Stomach smooth muscle (tissue), 2 donors: ENCODE measurements at regions not wholly inside any gene's neighbourhood (a gene's known extent, or its start where the extent isn't known, plus 50 kb on each side); places are given as distances from the start of the nearest gene placed in this dataset.

Experiments
- H3K27ac ChIP-seq: one replicate; pipeline ENCODE4 v1.7.0; 2013; ENCODE audit warnings: mild to moderate bottlenecking, low read length, inconsistent platforms
- H3K27me3 ChIP-seq, 2 donors: one replicate each; pipeline ENCODE4 v1.7.0; 2013; ENCODE audit warnings: low read length in 2 of 2; ENCODE audit not compliant: insufficient read depth in 2 of 2, control insufficient read depth in 1 of 2
- H3K36me3 ChIP-seq, 2 donors: one replicate each; pipeline ENCODE4 v1.7.0; 2013; ENCODE audit warnings: low read length in 2 of 2; ENCODE audit not compliant: control insufficient read depth in 2 of 2, insufficient read depth in 2 of 2
- H3K4me1 ChIP-seq: one replicate; pipeline ENCODE4 v1.7.0; 2013; ENCODE audit warnings: low read length; ENCODE audit not compliant: control insufficient read depth, insufficient read depth
- H3K4me3 ChIP-seq, 2 donors: one replicate each; pipeline ENCODE4 v1.7.0; 2013; ENCODE audit warnings: low read length in 2 of 2
- H3K9ac ChIP-seq, 2 donors: one replicate each; pipeline ENCODE4 v1.7.0; 2013; ENCODE audit warnings: low read length in 2 of 2, mild to moderate bottlenecking in 1 of 2
- H3K9me3 ChIP-seq, 2 donors: one replicate each; pipeline ENCODE4 v1.7.0; 2013; ENCODE audit warnings: low read length in 2 of 2; ENCODE audit not compliant: control insufficient read depth in 2 of 2
- donor health status: healthy.
- donor health status: Pancreatic carcinoma.

- Histone ChIP-seq H3K27ac (no peak overlapping the region), H3K4me1 (no peaks in the 10 kb centered on the region), H3K9me3 (peaks cover 0 to 3% of the 10 kb centered on the region in 2 donors), H3K36me3 (no peaks in the 10 kb centered on the region), H3K9ac (no peak overlapping the region), H3K4me3 (no peak overlapping the region), H3K27me3 (no peaks in the 10 kb centered on the region)
These were observed 343.8 kb upstream of the CLNK start for GRCh38 chr4:11028334-11028733.

- Histone ChIP-seq H3K9me3 (no peaks in the 10 kb centered on the region), H3K27ac (no peak overlapping the region), H3K4me3 (no peak overlapping the region), H3K27me3 (no peaks in the 10 kb centered on the region), H3K36me3 (no peaks in the 10 kb centered on the region), H3K9ac (no peak overlapping the region), H3K4me1 (no peaks in the 10 kb centered on the region)
These were observed 336.8 kb upstream of the CLNK start for GRCh38 chr4:11021333-11021732.

- no peaks in the 10 kb centered on the region for H3K4me1 ChIP-seq
- no peaks in the 10 kb centered on the region for H3K9me3 ChIP-seq
- H3K27me3 ChIP-seq = no peaks in the 10 kb centered on the region
- H3K36me3 ChIP-seq = no peaks in the 10 kb centered on the region
- no peak overlapping the region for H3K27ac ChIP-seq
- H3K9ac ChIP-seq = no peak overlapping the region
- no peak overlapping the region for H3K4me3 ChIP-seq
These were observed 335.1 kb upstream of the CLNK start for GRCh38 chr4:11019451-11020240.

- H3K36me3 ChIP-seq = no peaks in the 10 kb centered on the region
- no peak overlapping the region for H3K27ac ChIP-seq
- H3K9ac ChIP-seq = no peak overlapping the region
- H3K4me3 ChIP-seq = no peak overlapping the region
- no peaks in the 10 kb centered on the region for H3K4me1 ChIP-seq
- H3K27me3 ChIP-seq = no peaks in the 10 kb centered on the region
- H3K9me3 ChIP-seq = peaks cover 0 to 3% of the 10 kb centered on the region in 2 donors
These were observed 329.6 kb upstream of the CLNK start for GRCh38 chr4:11014199-11014598.

- H3K27me3 ChIP-seq = no peaks in the 10 kb centered on the region
- peaks cover 3 to 5% of the 10 kb centered on the region in 2 donors for H3K9me3 ChIP-seq
- no peak overlapping the region for H3K27ac ChIP-seq
- H3K9ac ChIP-seq = no peak overlapping the region
- no peaks in the 10 kb centered on the region for H3K4me1 ChIP-seq
- no peak overlapping the region for H3K4me3 ChIP-seq
- H3K36me3 ChIP-seq = no peaks in the 10 kb centered on the region
These were observed 328.6 kb upstream of the CLNK start for GRCh38 chr4:11013094-11013664.

- H3K9me3 ChIP-seq = peaks cover 3 to 5% of the 10 kb centered on the region in 2 donors
- no peaks in the 10 kb centered on the region for H3K4me1 ChIP-seq
- no peaks in the 10 kb centered on the region for H3K36me3 ChIP-seq
- H3K4me3 ChIP-seq = no peak overlapping the region
- no peaks in the 10 kb centered on the region for H3K27me3 ChIP-seq
- H3K27ac ChIP-seq = no peak overlapping the region
- H3K9ac ChIP-seq = no peak overlapping the region
These were observed 326.7 kb upstream of the CLNK start for GRCh38 chr4:11011249-11011648.

GRCh38 chr4:11010624-11011023, 326.1 kb upstream of the CLNK start:
- H3K9me3 ChIP-seq = peaks cover 3 to 5% of the 10 kb centered on the region in 2 donors
- H3K36me3 ChIP-seq = no peaks in the 10 kb centered on the region
- no peak overlapping the region for H3K4me3 ChIP-seq
- no peaks in the 10 kb centered on the region for H3K4me1 ChIP-seq
- no peak overlapping the region for H3K27ac ChIP-seq
- H3K27me3 ChIP-seq = no peaks in the 10 kb centered on the region
- no peak overlapping the region for H3K9ac ChIP-seq

- H3K4me3 ChIP-seq = no peak overlapping the region
- no peaks in the 10 kb centered on the region for H3K27me3 ChIP-seq
- no peaks in the 10 kb centered on the region for H3K36me3 ChIP-seq
- H3K9ac ChIP-seq = no peak overlapping the region
- no peaks in the 10 kb centered on the region for H3K4me1 ChIP-seq
- peaks cover 3 to 5% of the 10 kb centered on the region in 2 donors for H3K9me3 ChIP-seq
- no peak overlapping the region for H3K27ac ChIP-seq
These were observed 324.7 kb upstream of the CLNK start for GRCh38 chr4:11009281-11009680.

- Histone ChIP-seq H3K9me3 (peaks cover 0 to 5% of the 10 kb centered on the region in 2 donors), H3K27ac (no peak overlapping the region), H3K4me1 (no peaks in the 10 kb centered on the region), H3K36me3 (no peaks in the 10 kb centered on the region), H3K9ac (no peak overlapping the region), H3K27me3 (no peaks in the 10 kb centered on the region), H3K4me3 (no peak overlapping the region)
These were observed 320.7 kb upstream of the CLNK start for GRCh38 chr4:11005300-11005699.

GRCh38 chr4:11004818-11005217, 320.2 kb upstream of the CLNK start:
- no peak overlapping the region for H3K27ac ChIP-seq
- H3K9ac ChIP-seq = no peak overlapping the region
- no peaks in the 10 kb centered on the region for H3K27me3 ChIP-seq
- H3K4me3 ChIP-seq = no peak overlapping the region
- no peaks in the 10 kb centered on the region for H3K36me3 ChIP-seq
- H3K9me3 ChIP-seq = peaks cover 0 to 5% of the 10 kb centered on the region in 2 donors
- H3K4me1 ChIP-seq = no peaks in the 10 kb centered on the region

- H3K9me3 ChIP-seq = no peaks in the 10 kb centered on the region
- H3K36me3 ChIP-seq = no peaks in the 10 kb centered on the region
- H3K4me1 ChIP-seq = no peaks in the 10 kb centered on the region
- no peaks in the 10 kb centered on the region for H3K27me3 ChIP-seq
- no peak overlapping the region for H3K27ac ChIP-seq
- H3K9ac ChIP-seq = no peak overlapping the region
- H3K4me3 ChIP-seq = no peak overlapping the region
These were observed 318.4 kb upstream of the CLNK start for GRCh38 chr4:11002961-11003360.
